ENCODE measurements at regions not wholly inside any gene's neighbourhood (a gene's known extent, or its start where the extent isn't known, plus 50 kb on each side); places are given as distances from the start of the nearest gene placed in this dataset.

DNA sequence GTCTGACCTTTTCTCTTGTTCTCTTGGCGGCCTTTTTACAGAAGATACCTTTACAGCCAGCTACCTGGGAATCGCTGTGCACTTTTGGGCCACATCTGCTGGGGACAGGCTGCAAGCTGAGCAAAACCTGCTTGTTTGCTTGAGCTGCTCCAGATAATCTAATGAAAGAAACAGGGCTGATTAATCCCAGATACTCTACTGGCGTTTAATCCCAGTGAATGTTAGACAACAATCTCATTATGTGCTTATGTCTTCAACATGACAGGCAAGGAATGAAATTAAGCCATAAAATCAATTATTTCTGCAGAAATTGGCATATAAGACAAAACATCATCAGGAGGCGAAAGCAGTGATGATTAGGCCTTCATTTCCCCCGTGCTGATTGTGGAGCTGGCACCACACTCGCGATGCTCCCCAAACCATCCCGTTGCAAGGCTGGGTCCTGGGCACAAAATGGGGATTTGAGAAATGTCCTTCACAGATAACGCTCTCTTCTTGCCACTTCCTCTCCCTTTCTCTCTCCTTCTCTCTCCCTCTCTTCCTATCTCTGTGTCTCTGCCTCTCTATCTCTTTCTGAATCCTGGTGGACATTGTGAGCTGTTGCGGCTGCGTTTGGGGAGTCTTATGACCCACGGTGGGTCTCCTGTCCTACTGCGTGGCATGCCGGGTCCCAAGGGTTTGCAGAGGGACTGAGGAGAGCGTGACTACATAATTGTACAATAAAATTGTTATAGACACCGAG, 1053.8 kb downstream of the TBC1D22A start:
- TF ChIP-seq, protein P1, sequence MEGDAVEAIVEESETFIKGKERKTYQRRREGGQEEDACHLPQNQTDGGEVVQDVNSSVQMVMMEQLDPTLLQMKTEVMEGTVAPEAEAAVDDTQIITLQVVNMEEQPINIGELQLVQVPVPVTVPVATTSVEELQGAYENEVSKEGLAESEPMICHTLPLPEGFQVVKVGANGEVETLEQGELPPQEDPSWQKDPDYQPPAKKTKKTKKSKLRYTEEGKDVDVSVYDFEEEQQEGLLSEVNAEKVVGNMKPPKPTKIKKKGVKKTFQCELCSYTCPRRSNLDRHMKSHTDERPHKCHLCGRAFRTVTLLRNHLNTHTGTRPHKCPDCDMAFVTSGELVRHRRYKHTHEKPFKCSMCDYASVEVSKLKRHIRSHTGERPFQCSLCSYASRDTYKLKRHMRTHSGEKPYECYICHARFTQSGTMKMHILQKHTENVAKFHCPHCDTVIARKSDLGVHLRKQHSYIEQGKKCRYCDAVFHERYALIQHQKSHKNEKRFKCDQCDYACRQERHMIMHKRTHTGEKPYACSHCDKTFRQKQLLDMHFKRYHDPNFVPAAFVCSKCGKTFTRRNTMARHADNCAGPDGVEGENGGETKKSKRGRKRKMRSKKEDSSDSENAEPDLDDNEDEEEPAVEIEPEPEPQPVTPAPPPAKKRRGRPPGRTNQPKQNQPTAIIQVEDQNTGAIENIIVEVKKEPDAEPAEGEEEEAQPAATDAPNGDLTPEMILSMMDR (conservative IDR thresholded peaks at IDR 0.05) = no peak
- Mint-ChIP-seq H3K27me3 (ENCODE audit: low read depth) (no peaks in the 10 kb centered on the region), H3K4me3 (no peak overlapping the region), H3K36me3 (ENCODE audit: low read depth) (no peaks in the 10 kb centered on the region), H3K4me1 (no peaks in the 10 kb centered on the region), H3K9me3 (peaks cover 3% of the 10 kb centered on the region), H3K27ac (ENCODE audit: unreplicated experiment) (no peak overlapping the region)
- no peak for DNase-seq (ENCODE audit: low read depth, low spot score)

DNA sequence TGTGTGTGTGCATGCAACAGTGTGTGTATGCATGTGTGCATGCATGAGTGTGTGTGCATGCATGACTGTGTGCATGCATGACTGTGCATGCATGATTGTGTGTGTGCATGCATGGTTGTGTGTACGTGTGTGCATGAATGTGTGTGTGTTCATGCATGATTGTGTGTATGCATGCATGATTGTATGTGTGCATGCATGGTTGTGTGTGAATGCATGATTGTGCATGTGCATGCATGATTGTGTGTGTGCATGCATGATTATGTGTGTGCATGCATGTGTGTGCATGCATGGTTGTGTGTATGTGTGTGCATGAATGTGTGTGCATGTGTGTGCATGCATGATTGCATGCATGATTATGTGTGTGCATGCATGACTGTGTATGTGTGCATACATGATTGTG, 1052.0 kb downstream of the TBC1D22A start:
- peaks cover 3% of the 10 kb centered on the region for H3K9me3 Mint-ChIP-seq
- no peaks in the 10 kb centered on the region for H3K4me1 Mint-ChIP-seq
- no peak for DNase-seq (ENCODE audit: low read depth, low spot score)
- H3K36me3 Mint-ChIP-seq (ENCODE audit: low read depth) = no peaks in the 10 kb centered on the region
- TF ChIP-seq, protein P1 (conservative IDR thresholded peaks at IDR 0.05) = no peak
- H3K27me3 Mint-ChIP-seq (ENCODE audit: low read depth) = no peaks in the 10 kb centered on the region
- no peak overlapping the region for H3K27ac Mint-ChIP-seq (ENCODE audit: unreplicated experiment)
- no peak overlapping the region for H3K4me3 Mint-ChIP-seq

DNA sequence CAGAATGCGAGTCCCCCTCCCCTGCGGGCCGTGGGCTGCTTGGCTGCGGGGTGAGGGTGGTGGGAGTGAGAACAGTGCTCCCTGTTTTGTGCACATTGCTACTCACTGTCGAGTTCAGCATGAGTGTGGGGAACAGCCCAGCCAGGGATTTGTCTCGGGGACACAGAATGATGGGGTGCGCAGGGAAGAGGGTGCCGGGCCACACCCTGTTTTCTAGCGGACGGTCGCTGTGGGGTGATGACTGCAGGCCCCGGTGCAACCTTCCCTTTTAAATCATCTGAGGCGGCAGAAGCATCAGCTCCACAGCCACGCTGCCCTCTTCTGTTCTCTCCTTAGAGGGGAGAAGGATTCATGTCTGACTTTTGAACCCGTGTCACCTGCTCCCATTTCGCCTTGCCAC, 1051.2 kb downstream of the TBC1D22A start:
- no peaks in the 10 kb centered on the region for H3K36me3 Mint-ChIP-seq (ENCODE audit: low read depth)
- H3K27ac Mint-ChIP-seq (ENCODE audit: unreplicated experiment) = no peak overlapping the region
- H3K4me3 Mint-ChIP-seq = no peak overlapping the region
- no peak for DNase-seq (ENCODE audit: low read depth, low spot score)
- no peaks in the 10 kb centered on the region for H3K4me1 Mint-ChIP-seq
- TF ChIP-seq, protein P1 (conservative IDR thresholded peaks at IDR 0.05) = no peak
- peaks cover 3% of the 10 kb centered on the region for H3K9me3 Mint-ChIP-seq
- H3K27me3 Mint-ChIP-seq (ENCODE audit: low read depth) = no peaks in the 10 kb centered on the region

DNA sequence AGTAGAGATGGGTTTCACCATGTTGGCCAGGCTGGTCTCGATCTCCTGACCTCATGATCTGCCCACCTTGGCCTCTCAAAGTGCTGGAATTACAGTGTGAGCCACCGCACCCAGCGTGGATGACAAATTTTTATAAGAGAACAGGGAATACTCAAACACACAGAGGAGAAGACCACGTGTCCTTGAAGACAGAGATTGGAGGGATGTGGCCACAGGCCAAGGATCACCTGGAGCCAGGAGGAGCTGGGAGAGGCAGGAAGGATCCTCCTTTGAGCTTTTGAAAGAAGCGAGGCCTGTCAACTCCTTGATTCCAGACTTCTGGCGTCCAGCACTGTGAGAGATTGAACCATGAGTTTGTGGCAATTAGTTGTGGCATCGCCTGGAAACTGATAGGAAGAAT, 1049.5 kb downstream of the TBC1D22A start:
- no peaks in the 10 kb centered on the region for H3K9me3 Mint-ChIP-seq
- H3K27ac Mint-ChIP-seq (ENCODE audit: unreplicated experiment) = no peak overlapping the region

DNA sequence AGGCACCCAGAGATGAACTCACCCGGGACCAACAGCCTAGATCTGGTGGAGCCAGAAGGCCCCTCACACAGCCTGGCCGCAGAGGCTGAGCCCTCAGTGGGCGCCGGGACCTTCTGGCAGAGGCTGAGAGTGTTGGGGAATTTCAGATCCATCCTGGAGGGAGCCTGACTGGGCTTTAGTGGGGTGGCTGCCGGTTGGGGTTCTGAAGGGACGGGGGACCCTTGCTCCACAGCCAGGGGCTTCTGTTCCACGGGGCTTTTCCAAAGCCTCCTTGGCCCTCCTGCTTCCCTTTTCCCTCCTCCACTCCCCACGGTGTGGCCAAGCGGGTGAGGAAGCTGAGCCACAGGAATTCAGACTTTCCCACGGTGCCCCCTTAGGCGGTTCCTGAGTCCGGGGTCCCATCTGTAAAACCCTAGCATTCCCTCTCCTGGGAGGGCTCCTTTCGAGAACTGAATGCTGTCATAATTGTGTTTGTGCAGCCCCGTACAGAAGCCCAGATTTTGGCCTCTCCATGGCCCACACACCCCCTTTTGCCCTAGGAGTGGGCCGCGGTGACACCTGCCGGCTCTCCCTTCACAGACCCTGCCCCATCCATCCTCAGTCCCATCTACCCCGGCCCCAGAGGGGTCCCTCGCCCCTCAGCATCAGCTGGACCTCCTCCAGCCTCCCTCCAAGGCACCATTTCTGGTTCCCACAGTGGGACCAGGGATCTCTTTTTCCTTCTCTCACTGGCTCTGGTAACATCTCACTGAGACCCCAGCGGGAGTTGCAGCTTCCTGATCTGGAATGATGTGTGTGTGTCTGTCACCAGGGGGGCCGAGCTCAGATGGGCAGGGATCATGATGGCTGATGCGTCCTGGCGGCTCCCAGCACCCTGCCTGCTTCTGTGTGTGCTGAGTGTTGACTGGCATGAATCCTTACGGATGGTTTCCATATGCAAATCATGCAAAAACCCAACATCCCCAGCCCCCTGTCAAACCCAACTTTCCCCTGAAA, 1048.4 kb downstream of the TBC1D22A start:
- no peak overlapping the region for H3K4me3 Mint-ChIP-seq
- DNase-seq (ENCODE audit: low read depth, low spot score) = no peak
- no peaks in the 10 kb centered on the region for H3K36me3 Mint-ChIP-seq (ENCODE audit: low read depth)
- no peaks in the 10 kb centered on the region for H3K27me3 Mint-ChIP-seq (ENCODE audit: low read depth)
- no peaks in the 10 kb centered on the region for H3K9me3 Mint-ChIP-seq
- TF ChIP-seq, protein P1 (conservative IDR thresholded peaks at IDR 0.05) = no peak
- no peaks in the 10 kb centered on the region for H3K4me1 Mint-ChIP-seq
- peak overlapping the region; percentile 71 for H3K27ac Mint-ChIP-seq (ENCODE audit: unreplicated experiment)

More for the DNA sequence above, 1049.5 kb downstream of the TBC1D22A start:
- Mint-ChIP-seq H3K36me3 (ENCODE audit: low read depth) (no peaks in the 10 kb centered on the region), H3K4me1 (no peaks in the 10 kb centered on the region), H3K27me3 (ENCODE audit: low read depth) (no peaks in the 10 kb centered on the region), H3K4me3 (no peak overlapping the region)
- TF ChIP-seq, protein P1 (conservative IDR thresholded peaks at IDR 0.05) = no peak
- no peak for DNase-seq (ENCODE audit: low read depth, low spot score)

Data from neural crest cell (in vitro differentiated cells).